HG02870 (cell line): ENCODE measurements at regions not wholly inside any gene's neighbourhood (a gene's known extent, or its start where the extent isn't known, plus 50 kb on each side); places are given as distances from the start of the nearest gene placed in this dataset.
"Not testable (repeated sequence)": the region's sequence is repeated elsewhere in the genome, so short reads cannot be mapped to it uniquely, and the experiment has no call there.

Source experiments
- ATAC-seq: cut with Tn5 transposase; IDR thresholded peaks from one replicate; pipeline ENCODE4 v1.9.1; 2021; ENCODE audit warnings: mild to moderate bottlenecking, moderate library complexity; ENCODE audit not compliant: unreplicated experiment

- no peak for ATAC-seq
These were observed 78.3 kb upstream of the ANKRD55 start for GRCh38 chr5:56311306-56311905.

- ATAC-seq: no peak
These were observed 77.6 kb upstream of the ANKRD55 start for GRCh38 chr5:56310711-56311204.

GRCh38 chr5:56309262-56309826 is 76.2 kb upstream of the ANKRD55 start:
- ATAC-seq: no peak

GRCh38 chr5:56307714-56308333 is 74.7 kb upstream of the ANKRD55 start:
- no peak for ATAC-seq

GRCh38 chr5:56306433-56307150 is 73.5 kb upstream of the ANKRD55 start:
- ATAC-seq: no peak

GRCh38 chr5:56305001-56305950 is 72.1 kb upstream of the ANKRD55 start:
- no peak for ATAC-seq

GRCh38 chr5:56303511-56303910 is 70.4 kb upstream of the ANKRD55 start:
- ATAC-seq: no peak

GRCh38 chr5:56302027-56302426 is 68.9 kb upstream of the ANKRD55 start:
- ATAC-seq: no peak

GRCh38 chr5:56301069-56301468 is 67.9 kb upstream of the ANKRD55 start:
- ATAC-seq: no peak

GRCh38 chr5:56299212-56299611 is 66.1 kb upstream of the ANKRD55 start:
- no peak for ATAC-seq

GRCh38 chr5:56298336-56299090 is 65.4 kb upstream of the ANKRD55 start:
- ATAC-seq: no peak

GRCh38 chr5:56297851-56298250 is 64.7 kb upstream of the ANKRD55 start:
- no peak for ATAC-seq

GRCh38 chr5:56295311-56295710 is 62.2 kb upstream of the ANKRD55 start:
- not testable (repeated sequence) for ATAC-seq

GRCh38 chr5:56294354-56294753 is 61.2 kb upstream of the ANKRD55 start:
- no peak for ATAC-seq

- not testable (repeated sequence) for ATAC-seq
These were observed 59.7 kb upstream of the ANKRD55 start for GRCh38 chr5:56292874-56293273.

GRCh38 chr5:56291661-56292374 is 58.7 kb upstream of the ANKRD55 start:
- ATAC-seq: no peak

GRCh38 chr5:56291079-56291643 is 58.0 kb upstream of the ANKRD55 start:
- no peak for ATAC-seq

GRCh38 chr5:56290378-56291078 is 57.4 kb upstream of the ANKRD55 start:
- no peak for ATAC-seq
